ENCODE measurements at regions not wholly inside any gene's neighbourhood (a gene's known extent, or its start where the extent isn't known, plus 50 kb on each side); places are given as distances from the start of the nearest gene placed in this dataset.

- WGBS, 2 donors: 64 to 67% methylated on average over 3 of the region's 3 CpGs
- Histone ChIP-seq H3K9me3 (ENCODE audit: control insufficient read depth, low read length) (no peaks in the 10 kb centered on the region), H3K27ac (ENCODE audit: low read depth in 1 of 2, low read length in 2 of 2) (no peak overlapping the region), H3K27me3 (ENCODE audit: control insufficient read depth in 1 of 2, insufficient read depth in 2 of 2, low read length in 1 of 2) (no peaks in the 10 kb centered on the region), H3K4me1 (ENCODE audit: control insufficient read depth in 1 of 2, insufficient read depth in 2 of 2, low read length in 2 of 2) (no peaks in the 10 kb centered on the region), H3K4me3 (ENCODE audit: low read length in 2 of 2) (no peak overlapping the region), H3K36me3 (ENCODE audit: control insufficient read depth in 1 of 2, insufficient read depth in 2 of 2, low read length in 1 of 2) (no peaks in the 10 kb centered on the region)
- intact Hi-C loops (cut with DNase I): no loop called here
- ATAC-seq (ENCODE audit: low FRiP score) (no peak), DNase-seq (no peak)
These were observed 533.2 kb upstream of the PCDH9 start for GRCh38 chr13:67763384-67763783.

- Histone ChIP-seq H3K36me3 (ENCODE audit: control insufficient read depth in 1 of 2, insufficient read depth in 2 of 2, low read length in 1 of 2) (no peaks in the 10 kb centered on the region), H3K27ac (ENCODE audit: low read depth in 1 of 2, low read length in 2 of 2) (no peak overlapping the region), H3K4me1 (ENCODE audit: control insufficient read depth in 1 of 2, insufficient read depth in 2 of 2, low read length in 2 of 2) (no peaks in the 10 kb centered on the region), H3K27me3 (ENCODE audit: control insufficient read depth in 1 of 2, insufficient read depth in 2 of 2, low read length in 1 of 2) (no peaks in the 10 kb centered on the region), H3K9me3 (ENCODE audit: control insufficient read depth, low read length) (no peaks in the 10 kb centered on the region), H3K4me3 (ENCODE audit: low read length in 2 of 2) (no peak overlapping the region)
- ATAC-seq (ENCODE audit: low FRiP score) (no peak), DNase-seq (no peak)
- intact Hi-C loops (cut with DNase I): no loop called here
- WGBS, 2 donors: 79 to 81% methylated on average over 5 of the region's 5 CpGs
These were observed 528.8 kb upstream of the PCDH9 start for GRCh38 chr13:67758975-67759374.

- intact Hi-C loops (cut with DNase I): no loop called here
- Histone ChIP-seq H3K4me3 (ENCODE audit: low read length in 2 of 2) (no peak overlapping the region), H3K9me3 (ENCODE audit: control insufficient read depth, low read length) (no peaks in the 10 kb centered on the region), H3K27me3 (ENCODE audit: control insufficient read depth in 1 of 2, insufficient read depth in 2 of 2, low read length in 1 of 2) (no peaks in the 10 kb centered on the region), H3K27ac (ENCODE audit: low read depth in 1 of 2, low read length in 2 of 2) (no peak overlapping the region), H3K36me3 (ENCODE audit: control insufficient read depth in 1 of 2, insufficient read depth in 2 of 2, low read length in 1 of 2) (no peaks in the 10 kb centered on the region), H3K4me1 (ENCODE audit: control insufficient read depth in 1 of 2, insufficient read depth in 2 of 2, low read length in 2 of 2) (no peaks in the 10 kb centered on the region)
- DNase-seq (no peak), ATAC-seq (ENCODE audit: low FRiP score) (no peak)
These were observed 523.9 kb upstream of the PCDH9 start for GRCh38 chr13:67754012-67754411.

GRCh38 chr13:67752759-67753158 lies 522.6 kb upstream of the PCDH9 start:
- H3K9me3 ChIP-seq (ENCODE audit: control insufficient read depth, low read length): no peaks in the 10 kb centered on the region
- no peak overlapping the region for H3K4me3 ChIP-seq (ENCODE audit: low read length in 2 of 2)
- no peaks in the 10 kb centered on the region for H3K27me3 ChIP-seq (ENCODE audit: control insufficient read depth in 1 of 2, insufficient read depth in 2 of 2, low read length in 1 of 2)
- ATAC-seq (ENCODE audit: low FRiP score) (no peak), DNase-seq (no peak)
- H3K4me1 ChIP-seq (ENCODE audit: control insufficient read depth in 1 of 2, insufficient read depth in 2 of 2, low read length in 2 of 2): no peaks in the 10 kb centered on the region
- H3K36me3 ChIP-seq (ENCODE audit: control insufficient read depth in 1 of 2, insufficient read depth in 2 of 2, low read length in 1 of 2): no peaks in the 10 kb centered on the region
- intact Hi-C loops (cut with DNase I): no loop called here
- no peak overlapping the region for H3K27ac ChIP-seq (ENCODE audit: low read depth in 1 of 2, low read length in 2 of 2)
- 67 to 77% methylated on average over 1 of the region's 1 CpG for WGBS, 2 donors

GRCh38 chr13:67742478-67742877 lies 512.3 kb upstream of the PCDH9 start:
- ATAC-seq (ENCODE audit: low FRiP score) (no peak), DNase-seq (no peak)
- intact Hi-C loops (cut with DNase I): no loop called here
- no peaks in the 10 kb centered on the region for H3K27me3 ChIP-seq (ENCODE audit: control insufficient read depth in 1 of 2, insufficient read depth in 2 of 2, low read length in 1 of 2)
- no peak overlapping the region for H3K27ac ChIP-seq (ENCODE audit: low read depth in 1 of 2, low read length in 2 of 2)
- H3K4me3 ChIP-seq (ENCODE audit: low read length in 2 of 2): no peak overlapping the region
- H3K9me3 ChIP-seq (ENCODE audit: control insufficient read depth, low read length): no peaks in the 10 kb centered on the region
- 30 to 37% methylated on average over 2 of the region's 2 CpGs for WGBS, 2 donors
- H3K36me3 ChIP-seq (ENCODE audit: control insufficient read depth in 1 of 2, insufficient read depth in 2 of 2, low read length in 1 of 2): no peaks in the 10 kb centered on the region
- H3K4me1 ChIP-seq (ENCODE audit: control insufficient read depth in 1 of 2, insufficient read depth in 2 of 2, low read length in 2 of 2): no peaks in the 10 kb centered on the region

GRCh38 chr13:67740871-67741535 lies 510.9 kb upstream of the PCDH9 start:
- intact Hi-C loops (cut with DNase I): no loop called here
- DNase-seq (no peak), ATAC-seq (ENCODE audit: low FRiP score) (no peak)
- Histone ChIP-seq H3K36me3 (ENCODE audit: control insufficient read depth in 1 of 2, insufficient read depth in 2 of 2, low read length in 1 of 2) (no peaks in the 10 kb centered on the region), H3K9me3 (ENCODE audit: control insufficient read depth, low read length) (no peaks in the 10 kb centered on the region), H3K4me3 (ENCODE audit: low read length in 2 of 2) (no peak overlapping the region), H3K4me1 (ENCODE audit: control insufficient read depth in 1 of 2, insufficient read depth in 2 of 2, low read length in 2 of 2) (no peaks in the 10 kb centered on the region), H3K27ac (ENCODE audit: low read depth in 1 of 2, low read length in 2 of 2) (no peak overlapping the region), H3K27me3 (ENCODE audit: control insufficient read depth in 1 of 2, insufficient read depth in 2 of 2, low read length in 1 of 2) (no peaks in the 10 kb centered on the region)
- 37 to 40% methylated on average over 4 of the region's 4 CpGs for WGBS, 2 donors

GRCh38 chr13:67736646-67737420 lies 506.7 kb upstream of the PCDH9 start:
- DNase-seq: no peak
- no peaks in the 10 kb centered on the region for H3K36me3 ChIP-seq (ENCODE audit: control insufficient read depth in 1 of 2, insufficient read depth in 2 of 2, low read length in 1 of 2)
- H3K4me3 ChIP-seq (ENCODE audit: low read length in 2 of 2): no peak overlapping the region
- no peaks in the 10 kb centered on the region for H3K9me3 ChIP-seq (ENCODE audit: control insufficient read depth, low read length)
- no peaks in the 10 kb centered on the region for H3K4me1 ChIP-seq (ENCODE audit: control insufficient read depth in 1 of 2, insufficient read depth in 2 of 2, low read length in 2 of 2)
- 5 to 8% methylated on average over 4 of the region's 4 CpGs for WGBS, 2 donors
- no peak for ATAC-seq (ENCODE audit: low FRiP score)
- H3K27ac ChIP-seq (ENCODE audit: low read depth in 1 of 2, low read length in 2 of 2): no peak overlapping the region
- no peaks in the 10 kb centered on the region for H3K27me3 ChIP-seq (ENCODE audit: control insufficient read depth in 1 of 2, insufficient read depth in 2 of 2, low read length in 1 of 2)
- intact Hi-C loops (cut with DNase I): no loop called here

GRCh38 chr13:67735651-67736050 lies 505.5 kb upstream of the PCDH9 start:
- Histone ChIP-seq H3K9me3 (ENCODE audit: control insufficient read depth, low read length) (no peaks in the 10 kb centered on the region), H3K27ac (ENCODE audit: low read depth in 1 of 2, low read length in 2 of 2) (no peak overlapping the region), H3K4me1 (ENCODE audit: control insufficient read depth in 1 of 2, insufficient read depth in 2 of 2, low read length in 2 of 2) (no peaks in the 10 kb centered on the region), H3K36me3 (ENCODE audit: control insufficient read depth in 1 of 2, insufficient read depth in 2 of 2, low read length in 1 of 2) (no peaks in the 10 kb centered on the region), H3K27me3 (ENCODE audit: control insufficient read depth in 1 of 2, insufficient read depth in 2 of 2, low read length in 1 of 2) (no peaks in the 10 kb centered on the region), H3K4me3 (ENCODE audit: low read length in 2 of 2) (no peak overlapping the region)
- DNase-seq: no peak
- intact Hi-C loops (cut with DNase I): no loop called here
- 95 to 100% methylated on average over 1 of the region's 1 CpG for WGBS, 2 donors
- no peak for ATAC-seq (ENCODE audit: low FRiP score)

GRCh38 chr13:67726979-67727378 lies 496.8 kb upstream of the PCDH9 start:
- Histone ChIP-seq H3K36me3 (ENCODE audit: control insufficient read depth in 1 of 2, insufficient read depth in 2 of 2, low read length in 1 of 2) (no peaks in the 10 kb centered on the region), H3K27ac (ENCODE audit: low read depth in 1 of 2, low read length in 2 of 2) (no peak overlapping the region), H3K27me3 (ENCODE audit: control insufficient read depth in 1 of 2, insufficient read depth in 2 of 2, low read length in 1 of 2) (peaks cover 0 to 2% of the 10 kb centered on the region in 2 donors), H3K4me1 (ENCODE audit: control insufficient read depth in 1 of 2, insufficient read depth in 2 of 2, low read length in 2 of 2) (no peaks in the 10 kb centered on the region), H3K4me3 (ENCODE audit: low read length in 2 of 2) (no peak overlapping the region), H3K9me3 (ENCODE audit: control insufficient read depth, low read length) (peaks cover 3% of the 10 kb centered on the region)
- ATAC-seq (ENCODE audit: low FRiP score) (no peak), DNase-seq (no peak)
- 65 to 68% methylated on average over 3 of the region's 3 CpGs for WGBS, 2 donors
- intact Hi-C loops (cut with DNase I): no loop called here

All from aorta (tissue), 5 donors.